ENCODE measurements at regions not wholly inside any gene's neighbourhood (a gene's known extent, or its start where the extent isn't known, plus 50 kb on each side); places are given as distances from the start of the nearest gene placed in this dataset.

DNA sequence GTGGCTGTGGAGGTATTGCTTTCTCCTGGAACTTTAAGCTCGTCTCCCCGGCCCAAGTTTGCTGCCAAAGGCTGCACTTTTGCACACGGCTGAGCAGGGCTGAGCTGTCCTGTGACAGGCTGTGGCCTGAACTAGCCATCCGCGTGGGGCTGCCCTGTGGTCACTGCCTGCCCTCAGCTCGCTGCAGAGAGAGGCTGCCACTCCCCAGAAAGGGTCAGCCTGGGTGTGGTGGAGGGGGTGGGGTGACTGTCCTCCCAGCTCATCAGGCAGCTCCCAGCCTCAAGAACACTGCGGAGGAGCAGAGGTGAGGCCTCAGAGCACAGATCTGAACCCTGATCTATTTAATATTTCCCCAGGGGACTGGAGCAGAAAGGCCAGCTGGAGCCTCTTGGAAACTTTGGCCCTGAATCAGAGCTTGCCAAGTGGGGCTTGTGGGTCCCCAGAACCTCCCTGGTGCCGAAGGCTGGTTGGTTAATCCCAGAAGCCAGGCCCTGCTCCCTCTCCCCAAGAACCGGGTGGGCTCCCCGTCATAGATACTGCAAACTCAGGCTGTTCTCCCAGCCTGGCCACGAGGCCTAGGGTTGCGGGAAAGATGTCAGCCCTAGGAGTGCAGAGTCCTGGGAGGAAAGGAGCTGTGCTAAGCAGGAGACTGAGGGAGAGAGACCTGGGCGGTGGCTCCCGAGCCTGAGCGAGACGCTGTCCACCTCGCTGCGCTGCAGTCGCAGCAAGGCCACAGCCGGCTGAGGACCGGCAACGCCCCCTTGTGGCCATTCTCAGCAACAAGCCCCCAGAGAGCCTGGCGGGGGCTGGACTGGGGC is 125.1 kb upstream of the IPO9 start:
- CTCF ChIA-PET: interaction anchor here (0.6 to 2.4 kb wide), 9 partner anchors 17 to 173 kb away, joined by 3 to 14 read pairs (median 4); no protein-coding TSS in a partner anchor
- peak; percentile 93 for DNase-seq
- Mint-ChIP-seq H3K9me3 (ENCODE audit: low read depth, unreplicated experiment) (no peaks in the 10 kb centered on the region), H3K4me3 (ENCODE audit: low read depth, unreplicated experiment) (no peak overlapping the region), H3K27ac (ENCODE audit: unreplicated experiment) (no peak overlapping the region), H3K36me3 (ENCODE audit: insufficient read depth, unreplicated experiment) (no peaks in the 10 kb centered on the region), H3K27me3 (ENCODE audit: unreplicated experiment) (no peaks in the 10 kb centered on the region), H3K4me1 (ENCODE audit: low read depth, unreplicated experiment) (no peaks in the 10 kb centered on the region)
- TF ChIP-seq, protein P1, sequence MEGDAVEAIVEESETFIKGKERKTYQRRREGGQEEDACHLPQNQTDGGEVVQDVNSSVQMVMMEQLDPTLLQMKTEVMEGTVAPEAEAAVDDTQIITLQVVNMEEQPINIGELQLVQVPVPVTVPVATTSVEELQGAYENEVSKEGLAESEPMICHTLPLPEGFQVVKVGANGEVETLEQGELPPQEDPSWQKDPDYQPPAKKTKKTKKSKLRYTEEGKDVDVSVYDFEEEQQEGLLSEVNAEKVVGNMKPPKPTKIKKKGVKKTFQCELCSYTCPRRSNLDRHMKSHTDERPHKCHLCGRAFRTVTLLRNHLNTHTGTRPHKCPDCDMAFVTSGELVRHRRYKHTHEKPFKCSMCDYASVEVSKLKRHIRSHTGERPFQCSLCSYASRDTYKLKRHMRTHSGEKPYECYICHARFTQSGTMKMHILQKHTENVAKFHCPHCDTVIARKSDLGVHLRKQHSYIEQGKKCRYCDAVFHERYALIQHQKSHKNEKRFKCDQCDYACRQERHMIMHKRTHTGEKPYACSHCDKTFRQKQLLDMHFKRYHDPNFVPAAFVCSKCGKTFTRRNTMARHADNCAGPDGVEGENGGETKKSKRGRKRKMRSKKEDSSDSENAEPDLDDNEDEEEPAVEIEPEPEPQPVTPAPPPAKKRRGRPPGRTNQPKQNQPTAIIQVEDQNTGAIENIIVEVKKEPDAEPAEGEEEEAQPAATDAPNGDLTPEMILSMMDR (IDR thresholded peaks at IDR 0.05; ENCODE audit: unreplicated experiment): peak; percentile 98
- BruUV-seq (replicated peaks): no TSS peak
- intact Hi-C loops (cut with micrococcal nuclease; ENCODE audit: unreplicated experiment): loop anchor here (1.0 kb wide), 3 partner anchors 145 to 224 kb away; no protein-coding TSS in a partner anchor

DNA sequence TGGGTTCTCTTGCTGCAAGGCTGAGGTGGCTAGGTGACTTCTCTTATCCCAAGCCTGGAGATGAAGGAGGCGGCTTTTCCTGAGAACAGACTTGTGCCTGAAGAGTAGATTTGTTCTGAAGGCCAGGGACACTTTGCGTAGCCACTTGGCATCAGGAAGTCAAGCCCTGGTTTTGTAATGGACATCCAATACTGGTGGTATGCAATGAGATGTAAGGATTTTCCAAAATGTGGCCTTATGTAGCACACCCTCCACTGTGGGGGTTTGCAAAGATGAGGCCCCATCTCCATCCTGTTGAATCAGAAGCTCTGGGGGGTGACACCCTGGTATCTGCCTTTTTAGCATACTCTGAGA is 124.5 kb upstream of the IPO9 start:
- no TSS peak for BruUV-seq (replicated peaks)
- CTCF ChIA-PET: interaction anchor here (0.6 to 2.4 kb wide), 6 partner anchors 106 to 174 kb away, joined by 3 to 13 read pairs (median 4); no protein-coding TSS in a partner anchor
- no peaks in the 10 kb centered on the region for H3K9me3 Mint-ChIP-seq (ENCODE audit: low read depth, unreplicated experiment)

DNA sequence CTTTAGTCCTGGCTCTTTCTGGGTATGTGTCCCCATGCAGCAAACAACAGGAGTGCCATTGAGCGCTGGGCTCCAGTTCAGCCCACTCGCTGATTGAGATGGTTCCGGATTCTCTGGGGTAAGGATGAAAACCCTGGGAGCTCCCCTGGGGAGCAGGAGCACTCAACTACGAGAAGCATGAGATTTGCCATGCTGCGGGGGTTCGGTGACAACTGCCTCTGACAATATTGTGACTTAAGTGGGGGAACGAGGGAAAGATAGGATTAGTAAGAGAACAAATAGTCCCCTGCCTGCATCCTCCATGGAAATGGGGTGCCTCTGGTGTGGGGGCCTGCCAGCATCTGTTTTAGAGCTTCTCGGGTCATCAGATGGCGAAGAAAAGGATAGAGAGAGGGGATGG is 123.6 kb upstream of the IPO9 start:
- Mint-ChIP-seq H3K27me3 (ENCODE audit: unreplicated experiment) (no peaks in the 10 kb centered on the region), H3K27ac (ENCODE audit: unreplicated experiment) (no peak overlapping the region), H3K4me3 (ENCODE audit: low read depth, unreplicated experiment) (no peak overlapping the region), H3K36me3 (ENCODE audit: insufficient read depth, unreplicated experiment) (no peaks in the 10 kb centered on the region), H3K9me3 (ENCODE audit: low read depth, unreplicated experiment) (no peaks in the 10 kb centered on the region), H3K4me1 (ENCODE audit: low read depth, unreplicated experiment) (no peaks in the 10 kb centered on the region)
- no peak for DNase-seq
- CTCF ChIA-PET: interaction anchor here (0.6 to 7.4 kb wide), 3 partner anchors 88 to 148 kb away, joined by 3 to 140 read pairs (median 6); no protein-coding TSS in a partner anchor
- intact Hi-C loops (cut with micrococcal nuclease; ENCODE audit: unreplicated experiment): no loop called here
- no TSS peak for BruUV-seq (replicated peaks)
- TF ChIP-seq, protein P1 (IDR thresholded peaks at IDR 0.05; ENCODE audit: unreplicated experiment): no peak

More for the DNA sequence above, 124.5 kb upstream of the IPO9 start:
- TF ChIP-seq, protein P1 (IDR thresholded peaks at IDR 0.05; ENCODE audit: unreplicated experiment): no peak
- Mint-ChIP-seq H3K4me3 (ENCODE audit: low read depth, unreplicated experiment) (no peak overlapping the region), H3K27ac (ENCODE audit: unreplicated experiment) (no peak overlapping the region), H3K4me1 (ENCODE audit: low read depth, unreplicated experiment) (no peaks in the 10 kb centered on the region), H3K27me3 (ENCODE audit: unreplicated experiment) (no peaks in the 10 kb centered on the region), H3K36me3 (ENCODE audit: insufficient read depth, unreplicated experiment) (no peaks in the 10 kb centered on the region)
- intact Hi-C loops (cut with micrococcal nuclease; ENCODE audit: unreplicated experiment): loop anchor here (1.0 kb wide), 3 partner anchors 145 to 224 kb away; no protein-coding TSS in a partner anchor
- DNase-seq: no peak

DNA sequence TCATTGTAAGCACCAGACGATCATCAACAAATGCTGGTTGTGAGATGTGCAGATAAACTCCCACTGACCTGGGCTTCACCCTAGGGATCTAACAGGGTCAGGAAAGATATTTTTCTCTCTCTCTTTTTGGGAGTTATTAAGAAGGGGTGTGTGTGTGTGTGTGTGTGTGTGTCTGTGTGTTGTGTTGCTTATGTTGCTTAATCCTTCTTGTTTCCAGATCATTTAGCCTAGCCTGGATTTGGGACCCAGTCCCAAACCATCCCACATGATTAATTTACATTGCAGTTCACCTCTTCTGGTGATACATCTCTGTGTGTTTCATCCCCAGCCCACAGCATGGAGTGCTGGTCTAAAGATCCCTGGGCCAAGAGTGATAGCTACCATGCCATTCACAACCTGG is 122.8 kb upstream of the IPO9 start:
- DNase-seq: no peak
- no peaks in the 10 kb centered on the region for H3K27me3 Mint-ChIP-seq (ENCODE audit: unreplicated experiment)
- no peak overlapping the region for H3K27ac Mint-ChIP-seq (ENCODE audit: unreplicated experiment)
- H3K9me3 Mint-ChIP-seq (ENCODE audit: low read depth, unreplicated experiment): no peaks in the 10 kb centered on the region
- CTCF ChIA-PET: interaction anchor here (7.4 kb wide), 1 partner anchor 87 kb away, joined by 140 read pairs; no protein-coding TSS in a partner anchor
- no peaks in the 10 kb centered on the region for H3K36me3 Mint-ChIP-seq (ENCODE audit: insufficient read depth, unreplicated experiment)
- no peak overlapping the region for H3K4me3 Mint-ChIP-seq (ENCODE audit: low read depth, unreplicated experiment)
- no TSS peak for BruUV-seq (replicated peaks)
- intact Hi-C loops (cut with micrococcal nuclease; ENCODE audit: unreplicated experiment): no loop called here
- TF ChIP-seq, protein P1 (IDR thresholded peaks at IDR 0.05; ENCODE audit: unreplicated experiment): no peak
- H3K4me1 Mint-ChIP-seq (ENCODE audit: low read depth, unreplicated experiment): no peaks in the 10 kb centered on the region
